ENCODE measurements at regions not wholly inside any gene's neighbourhood (a gene's known extent, or its start where the extent isn't known, plus 50 kb on each side); places are given as distances from the start of the nearest gene placed in this dataset.

- no peak for DNase-seq
Observed at GRCh38 chr18:21162786-21163185, 51.2 kb upstream of the ROCK1 start.

GRCh38 chr18:21163647-21164547 lies 52.3 kb upstream of the ROCK1 start:
- no peak for DNase-seq

GRCh38 chr18:21164548-21165095 lies 53.0 kb upstream of the ROCK1 start:
- DNase-seq = no peak

- DNase-seq = no peak
Observed at GRCh38 chr18:21167641-21168377, 56.2 kb upstream of the ROCK1 start.

GRCh38 chr18:21168880-21169279 lies 57.3 kb upstream of the ROCK1 start:
- no peak for DNase-seq

GRCh38 chr18:21177822-21178221 lies 64.2 kb upstream of the GREB1L start:
- DNase-seq = peak; percentile 8

GRCh38 chr18:21179590-21180220 lies 62.3 kb upstream of the GREB1L start:
- peak; percentile 68 for DNase-seq

- DNase-seq = no peak
Observed at GRCh38 chr18:21180588-21180987, 61.4 kb upstream of the GREB1L start.

GRCh38 chr18:21181766-21182165 lies 60.3 kb upstream of the GREB1L start:
- DNase-seq = no peak

GRCh38 chr18:21183670-21184069 lies 58.4 kb upstream of the GREB1L start:
- DNase-seq = no peak

GRCh38 chr18:21184396-21184996 lies 57.5 kb upstream of the GREB1L start:
- DNase-seq = no peak

GRCh38 chr18:21187886-21188285 lies 54.1 kb upstream of the GREB1L start:
- DNase-seq = no peak

- peak; percentile 38 for DNase-seq
Observed at GRCh38 chr18:21191596-21192307, 50.3 kb upstream of the GREB1L start.
